HG02885 (cell line): ENCODE measurements at regions not wholly inside any gene's neighbourhood (a gene's known extent, or its start where the extent isn't known, plus 50 kb on each side); places are given as distances from the start of the nearest gene placed in this dataset.
"Not testable (repeated sequence)": the region's sequence is repeated elsewhere in the genome, so short reads cannot be mapped to it uniquely, and the experiment has no call there.

Experiments
- ATAC-seq: cut with Tn5 transposase; IDR thresholded peaks from one replicate; pipeline ENCODE4 v1.9.1; 2021; ENCODE audit warnings: mild to moderate bottlenecking; ENCODE audit not compliant: unreplicated experiment, poor library complexity

GRCh38 chr4:179666226-179666625 is 2224.0 kb upstream of the AGA start:
- no peak for ATAC-seq

- no peak for ATAC-seq
These were observed 2229.4 kb upstream of the AGA start for GRCh38 chr4:179671609-179672008.

GRCh38 chr4:179678093-179678814 is 2236.0 kb upstream of the AGA start:
- no peak for ATAC-seq

GRCh38 chr4:179683661-179684060 is 2241.4 kb upstream of the AGA start:
- not testable (repeated sequence) for ATAC-seq

- ATAC-seq = no peak
These were observed 2250.0 kb upstream of the AGA start for GRCh38 chr4:179692222-179692621.

GRCh38 chr4:179695175-179695574 is 2252.9 kb upstream of the AGA start:
- ATAC-seq = no peak

- ATAC-seq = no peak
These were observed 2256.1 kb upstream of the AGA start for GRCh38 chr4:179698321-179698720.

DNA sequence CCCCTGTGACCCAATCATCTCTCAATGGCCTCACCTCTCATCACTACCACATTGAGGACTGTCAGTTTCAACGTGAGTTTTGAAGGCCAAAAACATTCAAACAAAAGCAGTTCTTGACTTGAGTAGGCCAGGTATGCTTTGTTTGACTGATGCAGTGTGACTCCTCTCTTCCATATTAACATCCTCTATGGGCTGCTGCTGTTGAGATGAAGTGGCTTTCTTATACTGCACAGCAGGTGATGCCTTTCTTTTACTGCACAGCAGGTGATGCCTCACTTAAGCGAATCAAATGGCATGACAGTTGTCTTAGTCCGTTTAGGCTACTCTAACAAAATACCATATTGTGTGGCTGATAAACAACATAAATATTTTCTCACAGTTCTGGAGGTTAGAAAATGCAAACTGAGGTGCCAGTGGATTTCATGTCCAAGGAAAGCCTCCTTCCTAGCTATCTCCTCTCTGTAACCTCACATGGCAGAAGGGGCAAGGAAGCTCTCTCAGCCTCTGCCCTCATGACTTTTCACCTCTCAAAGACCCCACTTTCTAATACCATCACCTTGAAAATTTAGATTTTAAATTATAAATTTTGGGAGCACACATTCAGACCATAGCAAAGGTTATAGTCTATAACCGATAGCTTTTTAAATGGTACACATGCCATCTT is 2267.9 kb upstream of the AGA start:
- ATAC-seq = no peak

- ATAC-seq = no peak
These were observed 2277.7 kb upstream of the AGA start for GRCh38 chr4:179719766-179720450.

- ATAC-seq = not testable (repeated sequence)
These were observed 2284.3 kb upstream of the AGA start for GRCh38 chr4:179726491-179726890.

GRCh38 chr4:179728305-179728704 is 2286.1 kb upstream of the AGA start:
- ATAC-seq = no peak

DNA sequence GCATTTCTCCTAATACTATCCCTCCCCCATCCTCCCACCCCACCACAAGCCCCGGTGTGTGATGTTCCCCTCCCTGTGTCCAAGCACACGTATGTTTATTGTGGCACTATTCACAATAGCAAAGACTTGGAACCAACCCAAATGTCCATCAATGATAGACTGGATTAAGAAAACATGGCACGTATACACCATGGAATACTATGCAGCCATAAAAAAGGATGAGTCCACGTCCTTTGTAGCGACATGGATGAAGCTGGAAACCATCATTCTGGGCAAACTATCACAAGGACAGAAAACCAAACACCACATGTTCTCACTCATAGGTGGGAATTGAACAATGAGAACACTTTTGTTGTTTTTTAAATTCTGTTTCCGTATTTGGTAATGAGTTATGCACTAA is 2294.6 kb upstream of the AGA start:
- ATAC-seq = not testable (repeated sequence)

GRCh38 chr4:179738822-179739221 is 2296.6 kb upstream of the AGA start:
- ATAC-seq = no peak

DNA sequence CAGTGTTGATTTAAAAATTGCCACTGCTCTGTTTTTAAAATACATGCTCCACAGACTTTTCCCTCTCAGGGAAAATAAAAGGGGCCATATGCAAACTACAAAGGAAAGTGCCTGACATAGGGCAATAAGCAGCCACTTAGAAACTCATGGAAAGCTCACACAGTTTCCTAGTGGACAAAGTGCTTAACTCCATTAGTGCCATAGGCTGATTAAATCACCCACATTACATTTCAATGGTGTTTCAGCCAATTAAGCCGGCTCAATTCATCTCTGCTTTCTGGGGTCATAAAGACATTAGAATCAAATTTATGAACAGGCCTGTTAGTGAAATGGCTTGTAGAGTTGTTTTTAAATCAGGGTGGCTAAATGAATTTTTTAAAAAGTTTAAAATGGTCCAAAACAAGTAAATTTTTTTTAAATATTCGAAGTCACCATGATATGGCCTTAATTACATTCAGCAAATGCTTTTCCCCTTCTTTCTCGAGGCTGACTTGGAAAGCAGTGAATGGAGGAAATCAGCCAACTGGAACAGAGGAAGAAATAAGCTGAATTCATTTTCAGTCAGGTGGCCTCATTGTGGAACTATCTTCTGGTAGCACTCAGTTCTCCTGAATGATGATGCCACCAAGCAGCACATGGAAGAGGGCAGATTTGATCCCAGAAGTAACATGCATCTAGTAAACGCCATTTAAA is 2305.1 kb upstream of the AGA start:
- no peak for ATAC-seq

- no peak for ATAC-seq
These were observed 2306.6 kb upstream of the AGA start for GRCh38 chr4:179748837-179749236.

GRCh38 chr4:179750374-179750773 is 2308.1 kb upstream of the AGA start:
- no peak for ATAC-seq

DNA sequence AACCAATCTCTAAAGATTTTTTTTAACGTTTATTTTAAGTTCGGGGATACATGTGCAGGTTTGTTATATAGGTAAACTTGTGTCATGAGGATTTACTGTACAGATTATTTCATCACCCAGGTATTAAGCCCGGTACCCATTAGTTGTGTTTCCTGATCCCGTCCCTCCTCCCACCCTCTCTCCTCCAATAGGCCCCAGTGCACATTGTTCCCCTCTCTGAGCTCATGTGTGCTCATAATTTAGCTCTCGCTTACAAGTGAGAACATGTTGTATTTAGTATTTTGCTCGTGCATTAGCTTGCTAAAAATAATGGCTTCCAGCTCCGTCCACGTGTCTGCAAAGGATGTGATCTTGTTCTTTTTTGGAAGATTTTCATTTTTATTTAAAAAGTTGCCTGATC is 2309.4 kb upstream of the AGA start:
- no peak for ATAC-seq

DNA sequence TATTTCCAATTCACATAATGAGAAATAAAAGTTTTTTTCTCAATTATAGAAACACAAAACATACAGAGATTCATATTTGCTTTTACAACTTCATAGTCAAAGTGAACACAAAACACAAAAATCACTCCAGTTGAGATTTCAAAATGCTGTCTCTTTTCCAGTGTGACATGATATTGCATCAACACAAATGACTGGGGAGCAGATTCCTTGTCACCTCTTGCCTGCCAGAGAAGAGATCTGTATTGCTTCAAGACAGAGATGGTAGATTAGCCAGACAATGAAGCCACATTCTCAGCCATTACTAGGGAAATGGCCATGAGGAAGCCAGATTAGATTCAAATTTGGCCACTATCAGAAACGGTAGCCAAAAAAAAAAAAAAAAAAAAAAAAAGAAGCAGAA is 2313.1 kb upstream of the AGA start:
- ATAC-seq = no peak

DNA sequence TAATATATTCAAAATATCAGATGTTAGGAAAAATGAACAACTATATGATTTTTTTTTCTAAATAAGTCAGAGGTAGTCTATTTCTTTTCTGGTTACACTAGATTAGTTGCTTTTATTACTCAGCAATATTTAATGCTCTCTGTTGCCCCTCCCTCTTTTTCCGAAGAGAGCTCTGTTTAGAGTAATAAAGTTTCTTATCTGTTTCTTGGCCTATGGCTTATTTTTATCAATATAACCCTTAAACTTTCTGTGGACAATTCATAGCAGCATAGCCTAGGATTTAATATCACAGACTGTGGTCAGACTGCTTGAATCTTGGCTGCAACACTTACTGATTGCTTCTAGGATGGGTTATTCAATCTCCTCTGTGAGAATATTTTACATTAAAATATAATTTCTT is 2315.4 kb upstream of the AGA start:
- ATAC-seq = no peak

DNA sequence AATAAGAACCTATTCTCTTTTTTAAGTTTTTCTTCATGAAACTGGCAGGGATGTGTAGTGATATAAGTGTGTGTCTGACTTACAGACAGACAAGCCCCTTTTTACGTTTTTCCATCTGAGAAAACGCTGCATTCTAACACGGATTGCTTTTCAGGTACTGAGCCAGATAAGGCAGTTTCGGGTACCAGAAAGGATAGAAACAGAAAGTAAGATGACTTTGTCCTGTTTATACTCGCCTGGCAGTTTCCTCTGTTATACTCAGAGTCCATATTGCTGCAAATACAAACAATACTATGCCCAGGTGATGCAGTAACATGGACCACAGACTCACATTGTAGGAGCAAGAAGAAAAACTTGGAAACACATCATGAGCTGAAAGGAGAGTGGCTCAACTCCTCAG is 2320.6 kb upstream of the AGA start:
- no peak for ATAC-seq

DNA sequence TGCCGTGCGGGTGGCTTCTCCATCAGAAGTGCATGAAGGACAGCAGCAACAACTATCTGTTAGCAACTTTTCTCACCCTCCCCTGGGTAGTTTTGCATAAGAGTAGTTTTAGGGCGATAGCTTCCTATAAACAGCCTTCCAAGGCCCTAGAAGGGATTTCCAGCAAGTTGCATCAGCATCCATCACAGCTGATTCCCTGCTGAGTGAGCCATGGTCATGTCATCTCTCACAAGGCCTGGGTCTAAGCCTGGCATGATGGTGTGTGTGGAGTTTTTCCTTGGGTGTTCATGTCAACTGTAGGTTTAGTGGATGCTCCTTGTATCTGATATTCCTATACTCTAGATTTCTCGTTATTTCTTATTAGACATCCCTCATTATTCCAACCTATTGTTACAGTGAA is 2324.7 kb upstream of the AGA start:
- no peak for ATAC-seq
